GM19372 (cell line): ENCODE measurements at regions not wholly inside any gene's neighbourhood (a gene's known extent, or its start where the extent isn't known, plus 50 kb on each side); places are given as distances from the start of the nearest gene placed in this dataset.
"Not testable (repeated sequence)": the region's sequence is repeated elsewhere in the genome, so short reads cannot be mapped to it uniquely, and the experiment has no call there.

Source experiments
- ATAC-seq: cut with Tn5 transposase; IDR thresholded peaks from one replicate; pipeline ENCODE4 v1.9.1; 2021; ENCODE audit warnings: mild to moderate bottlenecking, low read depth, moderate library complexity; ENCODE audit not compliant: unreplicated experiment

GRCh38 chr3:144660186-144660585 lies 688.6 kb downstream of the DIPK2A start:
- ATAC-seq: no peak

- ATAC-seq: no peak
These were observed 691.1 kb downstream of the DIPK2A start for GRCh38 chr3:144662729-144663128.

DNA sequence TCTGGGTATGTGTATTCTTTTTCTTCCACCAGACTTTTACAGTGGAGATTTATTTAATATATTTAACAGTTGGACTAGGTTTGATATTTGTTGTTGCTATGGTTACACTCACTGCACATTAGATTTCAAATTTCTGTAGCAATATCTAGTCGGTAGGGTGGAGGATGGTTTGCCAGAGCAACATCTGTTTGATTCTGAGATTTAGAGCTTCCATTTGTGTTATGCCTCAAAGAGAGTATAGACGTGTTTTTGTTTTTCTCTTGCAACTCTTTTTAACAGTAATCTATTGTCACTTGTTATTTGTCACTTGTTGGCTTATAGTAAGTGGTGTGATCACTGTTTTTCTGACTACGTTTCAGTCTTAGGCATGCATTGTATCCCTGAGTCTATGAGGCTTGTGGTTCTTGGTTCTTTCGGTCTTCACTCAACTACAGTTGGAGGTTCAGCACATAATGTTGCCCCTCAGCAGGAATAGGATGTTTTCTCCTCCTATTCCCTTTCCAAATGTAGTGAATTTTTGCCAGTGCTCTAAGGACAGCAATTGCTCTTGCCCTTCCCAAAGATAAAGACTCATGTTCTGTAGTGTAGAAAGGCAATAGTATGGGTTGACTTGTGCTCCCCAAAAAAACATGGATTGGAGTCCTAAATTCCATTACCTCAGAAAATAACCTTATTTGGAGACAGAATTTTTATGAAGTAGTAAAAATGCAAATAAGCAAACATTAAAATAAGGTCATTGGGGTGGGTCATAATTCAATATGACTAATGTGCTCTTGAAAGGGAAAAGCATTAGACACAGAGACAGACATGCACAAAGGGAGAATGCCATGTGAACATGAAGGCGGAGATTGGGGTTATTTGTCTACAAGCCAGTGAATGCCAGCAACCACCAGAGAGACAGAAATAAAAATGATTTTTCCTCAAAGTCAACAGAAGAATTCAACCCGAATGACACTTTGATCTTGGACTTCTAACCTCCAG lies 692.1 kb downstream of the DIPK2A start:
- no peak for ATAC-seq

GRCh38 chr3:144665567-144666053 lies 694.0 kb downstream of the DIPK2A start:
- ATAC-seq: no peak

DNA sequence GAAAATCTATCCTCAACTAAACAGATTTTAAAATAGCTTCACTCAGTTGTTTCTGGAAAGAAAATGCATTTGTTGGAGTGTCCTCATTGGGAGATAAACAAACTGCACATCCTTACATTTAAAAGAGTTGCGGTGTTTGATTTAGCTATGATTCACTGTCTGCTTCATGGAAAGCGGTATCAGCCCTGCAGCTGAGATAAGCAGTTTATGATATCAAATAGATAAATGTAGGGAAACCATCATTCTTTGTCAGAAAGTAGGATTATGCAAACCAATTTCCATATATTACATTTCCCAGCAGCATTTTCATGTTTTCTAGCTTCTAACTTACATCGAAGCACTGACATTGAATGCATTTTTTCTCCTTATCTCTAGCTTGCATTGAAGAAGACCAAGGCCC lies 698.9 kb downstream of the DIPK2A start:
- ATAC-seq: no peak

GRCh38 chr3:144677103-144677502 lies 705.5 kb downstream of the DIPK2A start:
- no peak for ATAC-seq

- no peak for ATAC-seq
These were observed 711.4 kb downstream of the DIPK2A start for GRCh38 chr3:144683065-144683464.

GRCh38 chr3:144687862-144688261 lies 716.2 kb downstream of the DIPK2A start:
- no peak for ATAC-seq

GRCh38 chr3:144692488-144692887 lies 720.9 kb downstream of the DIPK2A start:
- no peak for ATAC-seq

GRCh38 chr3:144708437-144708836 lies 736.8 kb downstream of the DIPK2A start:
- ATAC-seq: no peak

- no peak for ATAC-seq
These were observed 765.7 kb downstream of the DIPK2A start for GRCh38 chr3:144737281-144737680.

DNA sequence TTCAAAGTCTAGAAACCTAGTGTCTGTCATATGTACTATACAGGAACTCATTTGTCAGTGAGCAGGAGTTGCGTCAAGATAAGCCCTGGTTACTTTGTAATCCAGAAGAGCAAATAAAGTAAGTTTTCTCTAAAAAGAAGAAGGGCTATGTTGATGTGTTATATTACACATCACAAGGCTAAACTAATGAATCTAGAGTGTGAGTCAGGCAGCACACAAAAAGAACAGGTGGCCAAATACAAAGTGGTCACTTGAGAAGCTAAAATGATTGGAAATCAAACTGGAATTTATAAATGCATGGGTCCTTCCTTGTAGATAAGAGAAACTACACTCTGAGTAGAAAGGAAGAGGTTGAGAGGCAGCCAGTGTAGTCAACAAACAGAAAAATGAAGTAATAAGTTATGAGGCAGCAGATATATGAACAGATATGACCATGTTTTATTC lies 771.6 kb downstream of the DIPK2A start:
- ATAC-seq: no peak

GRCh38 chr3:144744473-144744872 lies 772.9 kb downstream of the DIPK2A start:
- ATAC-seq: no peak

DNA sequence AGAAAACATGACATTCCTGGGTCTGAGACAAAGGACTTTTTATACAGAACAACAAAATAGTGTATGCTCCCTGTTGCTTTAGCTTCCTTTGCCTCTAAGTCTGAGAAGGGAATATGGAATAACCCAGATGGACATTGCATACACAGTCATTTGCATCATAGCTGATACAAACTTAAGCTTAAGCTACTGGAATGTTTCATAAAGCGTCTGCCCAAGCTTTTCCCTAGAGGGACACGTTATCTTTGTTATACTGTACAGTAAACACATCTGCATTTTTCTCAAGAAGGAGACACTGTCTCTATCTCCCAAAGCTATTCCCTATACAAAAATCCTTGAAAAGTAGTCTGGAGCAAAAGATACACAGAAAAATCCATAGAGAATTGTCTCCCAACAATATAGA lies 775.0 kb downstream of the DIPK2A start:
- ATAC-seq: no peak

GRCh38 chr3:144749536-144750253 lies 778.1 kb downstream of the DIPK2A start:
- not testable (repeated sequence) for ATAC-seq

DNA sequence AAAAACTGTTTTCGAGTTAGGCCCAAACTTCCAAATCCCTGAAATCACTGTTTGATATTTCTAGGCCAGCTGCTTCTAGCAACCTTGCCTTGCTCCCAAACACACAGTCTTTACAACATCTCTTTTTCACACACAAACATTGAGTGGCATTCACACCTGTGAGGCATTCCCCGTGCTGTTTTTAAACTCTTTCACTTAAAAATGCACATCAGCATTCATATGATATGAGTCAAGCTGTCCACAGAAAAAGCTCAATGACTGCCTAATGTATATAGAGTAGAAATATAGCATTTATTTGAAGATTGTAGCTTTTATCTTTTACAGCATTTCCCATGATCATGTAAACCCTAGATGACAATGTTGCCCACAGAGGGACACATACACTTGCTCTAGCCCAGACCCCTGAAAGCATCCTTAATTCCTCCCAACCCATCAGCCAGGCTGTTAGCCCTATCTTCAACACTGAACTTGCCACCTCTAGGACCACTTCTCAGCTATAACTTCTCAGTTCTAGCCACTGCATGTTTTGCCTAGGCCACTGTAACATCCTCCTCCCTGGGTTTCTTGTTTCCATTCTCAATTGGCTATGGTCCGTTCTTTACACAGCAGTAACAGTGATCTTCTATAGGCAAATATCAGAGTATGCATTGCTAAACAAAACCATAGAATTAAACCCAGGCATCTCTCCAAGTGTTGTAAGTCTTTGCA lies 782.6 kb downstream of the DIPK2A start:
- ATAC-seq: no peak

DNA sequence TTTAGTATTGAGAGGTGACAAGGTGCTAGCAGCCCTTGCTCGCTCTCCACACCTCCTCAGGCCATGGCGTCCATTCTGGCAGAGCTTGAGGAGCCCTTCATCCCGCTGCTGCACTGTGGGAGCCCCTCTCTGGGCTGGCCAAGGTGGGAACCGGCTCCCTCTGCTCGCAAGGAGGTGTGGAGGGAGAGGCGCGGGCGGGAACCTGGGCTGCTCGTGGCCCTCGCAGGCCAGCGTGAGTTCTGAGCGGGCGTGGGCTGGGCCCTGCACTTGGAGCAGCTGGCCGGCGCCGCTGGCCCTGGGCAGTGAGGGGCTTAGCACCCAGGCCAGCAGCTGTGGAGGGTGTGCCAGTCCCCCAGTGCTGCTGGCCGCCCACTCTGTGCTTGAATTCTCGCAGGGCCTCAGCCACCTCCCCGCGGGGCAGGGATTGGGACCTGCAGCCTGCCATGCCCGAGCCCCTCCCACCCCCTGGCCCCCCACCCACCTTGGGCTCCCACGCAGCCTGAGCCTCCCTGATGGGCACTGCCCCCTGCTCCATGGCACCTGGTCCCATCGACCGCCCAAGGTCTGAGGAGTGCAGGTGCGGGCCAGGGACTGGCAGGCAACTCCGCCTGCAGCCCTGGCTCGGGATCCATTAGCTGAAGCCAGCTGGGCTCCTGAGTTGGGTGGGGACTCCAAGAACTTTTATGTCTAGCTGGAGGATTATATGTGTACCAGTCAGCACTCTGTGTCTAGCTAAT lies 785.2 kb downstream of the DIPK2A start:
- ATAC-seq: no peak

- ATAC-seq: no peak
These were observed 789.2 kb downstream of the DIPK2A start for GRCh38 chr3:144760831-144761230.

GRCh38 chr3:144762091-144762490 lies 790.5 kb downstream of the DIPK2A start:
- no peak for ATAC-seq

- peak; percentile 70 for ATAC-seq
These were observed 792.3 kb downstream of the DIPK2A start for GRCh38 chr3:144763878-144764454.
